ENCODE measurements at regions not wholly inside any gene's neighbourhood (a gene's known extent, or its start where the extent isn't known, plus 50 kb on each side); places are given as distances from the start of the nearest gene placed in this dataset.

- Histone ChIP-seq H3K27me3 (no peaks in the 10 kb centered on the region), H3K9me3 (no peaks in the 10 kb centered on the region), H3K4me3 (ENCODE audit: low read depth in 1 of 2, low read length in 1 of 2) (peak overlapping the region in 1 of 2 experiments; percentile 15), H3K36me3 (no peaks in the 10 kb centered on the region), H3K4me1 (ENCODE audit: control insufficient read depth in 1 of 2, insufficient read depth in 1 of 2, low read depth in 1 of 2, low read length in 1 of 2) (peaks cover 49 to 53% of the 10 kb centered on the region in 2 experiments), H3K27ac (peak overlapping the region; percentile 82)
- no peak for TF ChIP-seq CTCF (IDR thresholded peaks at IDR 0.05)
These were observed 56.3 kb upstream of the NOCT start for GRCh38 chr4:138959097-138959815.

DNA sequence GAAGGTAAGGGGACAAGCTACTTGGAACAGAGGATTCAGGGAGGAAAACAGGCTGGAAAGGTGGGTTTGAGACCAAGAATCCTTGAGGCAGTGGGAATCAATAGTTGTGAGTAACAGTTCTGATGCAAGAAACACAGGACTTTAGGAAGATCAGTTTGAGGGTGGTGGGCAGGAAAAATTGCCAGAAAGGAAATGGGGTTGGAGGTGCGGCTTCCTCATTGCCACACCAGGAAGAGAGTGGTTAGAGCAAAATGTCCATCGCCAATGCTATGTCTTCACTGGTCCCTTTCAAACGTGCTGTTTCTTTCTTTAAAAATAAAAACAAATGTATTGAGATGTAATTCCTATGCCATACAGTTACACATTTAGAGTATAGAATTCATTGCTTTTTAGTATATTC lies 57.1 kb upstream of the NOCT start:
- peaks cover 56 to 61% of the 10 kb centered on the region in 2 experiments for H3K4me1 ChIP-seq (ENCODE audit: control insufficient read depth in 1 of 2, insufficient read depth in 1 of 2, low read depth in 1 of 2, low read length in 1 of 2)

DNA sequence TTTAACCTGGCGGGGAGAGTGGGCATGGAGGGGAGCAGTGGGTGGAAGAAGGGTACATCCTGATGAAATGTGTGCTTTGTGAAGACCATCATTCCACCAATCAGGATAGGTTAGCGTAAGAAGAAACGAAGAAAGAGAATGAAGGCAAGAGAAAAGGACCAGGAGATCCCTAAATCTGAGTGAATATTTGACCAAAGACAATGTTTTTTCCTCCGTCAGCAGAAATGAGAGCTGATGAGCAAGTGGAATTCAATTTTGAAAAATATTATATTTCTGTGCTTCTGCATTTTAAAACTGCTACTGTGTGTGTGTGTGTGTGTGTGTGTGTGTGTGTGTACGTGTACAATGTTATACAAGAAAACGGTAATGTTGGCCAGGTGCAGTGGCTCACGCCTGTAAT lies 58.3 kb upstream of the NOCT start:
- TF ChIP-seq CTCF (IDR thresholded peaks at IDR 0.05): no peak
- no peaks in the 10 kb centered on the region for H3K9me3 ChIP-seq
- peaks cover 59 to 64% of the 10 kb centered on the region in 2 experiments for H3K4me1 ChIP-seq (ENCODE audit: control insufficient read depth in 1 of 2, insufficient read depth in 1 of 2, low read depth in 1 of 2, low read length in 1 of 2)
- no peak overlapping the region for H3K4me3 ChIP-seq (ENCODE audit: low read depth in 1 of 2, low read length in 1 of 2)
- H3K27me3 ChIP-seq: no peaks in the 10 kb centered on the region
- peak overlapping the region; percentile 82 for H3K27ac ChIP-seq
- H3K36me3 ChIP-seq: no peaks in the 10 kb centered on the region

More for the DNA sequence above, 57.1 kb upstream of the NOCT start:
- no peaks in the 10 kb centered on the region for H3K27me3 ChIP-seq
- H3K9me3 ChIP-seq: no peaks in the 10 kb centered on the region
- peak overlapping the region; percentile 82 for H3K27ac ChIP-seq
- peak overlapping the region; percentile 15 to 28 for H3K4me3 ChIP-seq (ENCODE audit: low read depth in 1 of 2, low read length in 1 of 2)
- no peaks in the 10 kb centered on the region for H3K36me3 ChIP-seq
- no peak for TF ChIP-seq CTCF (IDR thresholded peaks at IDR 0.05)

- Histone ChIP-seq H3K36me3 (no peaks in the 10 kb centered on the region), H3K9me3 (no peaks in the 10 kb centered on the region), H3K4me1 (ENCODE audit: control insufficient read depth in 1 of 2, insufficient read depth in 1 of 2, low read depth in 1 of 2, low read length in 1 of 2) (peaks cover 44 to 48% of the 10 kb centered on the region in 2 experiments), H3K27ac (peak overlapping the region; percentile 47), H3K4me3 (ENCODE audit: low read depth in 1 of 2, low read length in 1 of 2) (no peak overlapping the region), H3K27me3 (no peaks in the 10 kb centered on the region)
- TF ChIP-seq CTCF (IDR thresholded peaks at IDR 0.05): no peak
These were observed 61.2 kb upstream of the NOCT start for GRCh38 chr4:138954428-138954827.

GRCh38 chr4:138953961-138954371 lies 61.6 kb upstream of the NOCT start:
- Histone ChIP-seq H3K36me3 (no peaks in the 10 kb centered on the region), H3K27me3 (no peaks in the 10 kb centered on the region), H3K9me3 (no peaks in the 10 kb centered on the region), H3K4me1 (ENCODE audit: control insufficient read depth in 1 of 2, insufficient read depth in 1 of 2, low read depth in 1 of 2, low read length in 1 of 2) (peaks cover 39 to 43% of the 10 kb centered on the region in 2 experiments), H3K27ac (peak overlapping the region; percentile 47), H3K4me3 (ENCODE audit: low read depth in 1 of 2, low read length in 1 of 2) (no peak overlapping the region)
- TF ChIP-seq CTCF (IDR thresholded peaks at IDR 0.05): no peak
